Panc1 (cell line): ENCODE measurements at regions not wholly inside any gene's neighbourhood (a gene's known extent, or its start where the extent isn't known, plus 50 kb on each side); places are given as distances from the start of the nearest gene placed in this dataset.

Experiments
- ATAC-seq: fragments of 200-7000 bp; cut with Tn5 transposase; 2 replicates; pipeline ENCODE4 v1.9.1; 2020; ENCODE audit warnings: mild to moderate bottlenecking, moderate library complexity
- BruUV-seq: library from RNA; stranded (reverse); fragments of 400-500 nt; replicated peaks from 2 replicates; lab custom pipeline; 2021; lab: Mats Ljungman, UMichigan
- CTCF ChIA-PET: fragments of 300-600 bp; sonication (Branson Sonifier 250); formaldehyde crosslinking; loops from one replicate; lab custom pipeline; 2022; ENCODE audit warnings: antibody characterized with exemption; lab: Charles Lee
- POLR2A ChIA-PET: fragments of 300-600 bp; sonication (Branson Sonifier 250); formaldehyde crosslinking; loops from one replicate; lab custom pipeline; 2022; ENCODE audit warnings: antibody characterized with exemption; lab: Charles Lee
- DNase-seq: peaks from one replicate; pipeline ENCODE4 v3.0.0-alpha.2; 2010; ENCODE audit warnings: low read depth, low spot score
- H3K27ac ChIP-seq: 2 replicates; pipeline ENCODE4 v1.5.1; 2011; ENCODE audit warnings: mild to moderate bottlenecking, low read length, inconsistent platforms
- H3K27me3 ChIP-seq: fragments of 200-500 bp; sonication (Bioruptor generic); 2 replicates; pipeline ENCODE4 v1.6.0; 2014; ENCODE audit warnings: low read length, inconsistent platforms; ENCODE audit not compliant: control insufficient read depth, insufficient read depth
- H3K36me3 ChIP-seq: fragments of 200-500 bp; sonication (Bioruptor generic); 2 replicates; pipeline ENCODE4 v1.5.1; 2014; ENCODE audit warnings: inconsistent platforms, mild to moderate bottlenecking, low read length, moderate library complexity; ENCODE audit not compliant: control insufficient read depth, insufficient read depth
- H3K4me1 ChIP-seq: 2 replicates; pipeline ENCODE4 v1.5.1; 2011; ENCODE audit warnings: inconsistent platforms, mild to moderate bottlenecking, low read length, moderate library complexity; ENCODE audit not compliant: control insufficient read depth, insufficient read depth
- H3K4me3 ChIP-seq, 2 experiments: 2 replicates each; pipeline ENCODE4 v1.5.1; 2011 to 2012; ENCODE audit warnings: low read depth in 2 of 2, low read length in 2 of 2, mild to moderate bottlenecking in 2 of 2, inconsistent platforms in 1 of 2, moderate library complexity in 1 of 2
- H3K9me3 ChIP-seq: fragments of 200-500 bp; sonication (Bioruptor generic); 2 replicates; pipeline ENCODE4 v1.5.1; 2014; ENCODE audit warnings: low read depth, mild to moderate bottlenecking, inconsistent platforms, low read length, moderate library complexity; ENCODE audit not compliant: control insufficient read depth, insufficient read depth
- POLR2AphosphoS5 ChIP-seq: IDR thresholded peaks from 2 replicates; pipeline ENCODE4 v1.6.1; 2012; ENCODE audit warnings: mild to moderate bottlenecking, low read depth, low read length, moderate library complexity
- SIN3A ChIP-seq: IDR thresholded peaks from 2 replicates; pipeline ENCODE4 v1.6.1; 2012; ENCODE audit warnings: low read depth, mild to moderate bottlenecking, low read length, moderate library complexity, borderline replicate concordance; ENCODE audit not compliant: insufficient read depth
- TCF7L2 ChIP-seq: IDR thresholded peaks from 2 replicates; pipeline ENCODE4 v1.6.1; 2011; ENCODE audit warnings: mild to moderate bottlenecking, low read depth, low read length, inconsistent platforms
- in situ Hi-C: cut with HindIII; loops from 2 replicates; pipeline ENCODE4 v1.10.0; 2016; ENCODE audit warnings: low sequenced_read_pairs, low pct_unique_long_range_greater_than_20kb
- intact Hi-C: fragments of 100-400 bp; cut with micrococcal nuclease; formaldehyde crosslinking; loops from one replicate; pipeline ENCODE4 v1.10.0; 2022; ENCODE audit not compliant: unreplicated experiment
- TF ChIP-seq, protein P1 (sequence below): fragments of 450-650 bp; IDR thresholded peaks from 2 replicates; pipeline ENCODE4 v1.5.1; 2017; ENCODE audit warnings: mild to moderate bottlenecking
- TF ChIP-seq, protein P2 (sequence below), 2 experiments: IDR thresholded peaks; 2 replicates each; pipeline ENCODE4 v1.6.1; 2011 to 2012; ENCODE audit warnings: low read depth in 2 of 2, control low read depth in 1 of 2, low read length in 1 of 2, mild to moderate bottlenecking in 1 of 2, moderate library complexity in 1 of 2; ENCODE audit not compliant: insufficient read depth in 1 of 2

DNA sequence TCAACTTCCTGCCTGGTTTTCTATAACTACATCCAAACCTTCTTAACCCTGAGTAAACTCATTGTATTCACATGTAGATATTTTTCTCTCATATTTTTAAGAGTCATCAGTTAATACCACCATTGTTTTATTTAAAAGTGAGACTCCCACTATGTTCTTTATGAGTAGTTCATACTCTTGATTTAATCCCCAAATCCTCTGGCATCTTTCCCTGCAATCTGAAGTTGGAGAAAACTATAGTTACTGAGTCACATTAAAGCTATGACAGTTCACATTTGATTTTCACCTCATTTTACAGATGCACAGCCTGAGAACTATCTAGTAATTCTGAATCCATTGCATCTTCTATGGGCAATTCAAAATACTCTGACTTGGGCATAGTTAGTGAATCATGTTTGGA lies 1358.7 kb upstream of the NRXN1 start:
- BruUV-seq: no TSS peak
- intact Hi-C loops: no loop called here
- H3K27me3 ChIP-seq: no peaks in the 10 kb centered on the region
- ATAC-seq (no peak), DNase-seq (no peak)
- no peaks in the 10 kb centered on the region for H3K9me3 ChIP-seq
- H3K4me3 ChIP-seq: no peak overlapping the region
- no peaks in the 10 kb centered on the region for H3K4me1 ChIP-seq
- no peak overlapping the region for H3K27ac ChIP-seq
- ChIA-PET CTCF (no interaction called here), POLR2A (no interaction called here)
- no peak for TF ChIP-seq TCF7L2
- no peak for TF ChIP-seq SIN3A
- TF ChIP-seq, protein P1, sequence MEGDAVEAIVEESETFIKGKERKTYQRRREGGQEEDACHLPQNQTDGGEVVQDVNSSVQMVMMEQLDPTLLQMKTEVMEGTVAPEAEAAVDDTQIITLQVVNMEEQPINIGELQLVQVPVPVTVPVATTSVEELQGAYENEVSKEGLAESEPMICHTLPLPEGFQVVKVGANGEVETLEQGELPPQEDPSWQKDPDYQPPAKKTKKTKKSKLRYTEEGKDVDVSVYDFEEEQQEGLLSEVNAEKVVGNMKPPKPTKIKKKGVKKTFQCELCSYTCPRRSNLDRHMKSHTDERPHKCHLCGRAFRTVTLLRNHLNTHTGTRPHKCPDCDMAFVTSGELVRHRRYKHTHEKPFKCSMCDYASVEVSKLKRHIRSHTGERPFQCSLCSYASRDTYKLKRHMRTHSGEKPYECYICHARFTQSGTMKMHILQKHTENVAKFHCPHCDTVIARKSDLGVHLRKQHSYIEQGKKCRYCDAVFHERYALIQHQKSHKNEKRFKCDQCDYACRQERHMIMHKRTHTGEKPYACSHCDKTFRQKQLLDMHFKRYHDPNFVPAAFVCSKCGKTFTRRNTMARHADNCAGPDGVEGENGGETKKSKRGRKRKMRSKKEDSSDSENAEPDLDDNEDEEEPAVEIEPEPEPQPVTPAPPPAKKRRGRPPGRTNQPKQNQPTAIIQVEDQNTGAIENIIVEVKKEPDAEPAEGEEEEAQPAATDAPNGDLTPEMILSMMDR: no peak
- TF ChIP-seq, protein P2, sequence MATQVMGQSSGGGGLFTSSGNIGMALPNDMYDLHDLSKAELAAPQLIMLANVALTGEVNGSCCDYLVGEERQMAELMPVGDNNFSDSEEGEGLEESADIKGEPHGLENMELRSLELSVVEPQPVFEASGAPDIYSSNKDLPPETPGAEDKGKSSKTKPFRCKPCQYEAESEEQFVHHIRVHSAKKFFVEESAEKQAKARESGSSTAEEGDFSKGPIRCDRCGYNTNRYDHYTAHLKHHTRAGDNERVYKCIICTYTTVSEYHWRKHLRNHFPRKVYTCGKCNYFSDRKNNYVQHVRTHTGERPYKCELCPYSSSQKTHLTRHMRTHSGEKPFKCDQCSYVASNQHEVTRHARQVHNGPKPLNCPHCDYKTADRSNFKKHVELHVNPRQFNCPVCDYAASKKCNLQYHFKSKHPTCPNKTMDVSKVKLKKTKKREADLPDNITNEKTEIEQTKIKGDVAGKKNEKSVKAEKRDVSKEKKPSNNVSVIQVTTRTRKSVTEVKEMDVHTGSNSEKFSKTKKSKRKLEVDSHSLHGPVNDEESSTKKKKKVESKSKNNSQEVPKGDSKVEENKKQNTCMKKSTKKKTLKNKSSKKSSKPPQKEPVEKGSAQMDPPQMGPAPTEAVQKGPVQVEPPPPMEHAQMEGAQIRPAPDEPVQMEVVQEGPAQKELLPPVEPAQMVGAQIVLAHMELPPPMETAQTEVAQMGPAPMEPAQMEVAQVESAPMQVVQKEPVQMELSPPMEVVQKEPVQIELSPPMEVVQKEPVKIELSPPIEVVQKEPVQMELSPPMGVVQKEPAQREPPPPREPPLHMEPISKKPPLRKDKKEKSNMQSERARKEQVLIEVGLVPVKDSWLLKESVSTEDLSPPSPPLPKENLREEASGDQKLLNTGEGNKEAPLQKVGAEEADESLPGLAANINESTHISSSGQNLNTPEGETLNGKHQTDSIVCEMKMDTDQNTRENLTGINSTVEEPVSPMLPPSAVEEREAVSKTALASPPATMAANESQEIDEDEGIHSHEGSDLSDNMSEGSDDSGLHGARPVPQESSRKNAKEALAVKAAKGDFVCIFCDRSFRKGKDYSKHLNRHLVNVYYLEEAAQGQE (IDR thresholded peaks at IDR 0.05; ENCODE audit: insufficient read depth in 1 of 2, low read depth in 2 of 2, low read length in 1 of 2): no peak
- TF ChIP-seq POLR2AphosphoS5: no peak
- in situ Hi-C loops: no loop called here
- H3K36me3 ChIP-seq: no peaks in the 10 kb centered on the region

DNA sequence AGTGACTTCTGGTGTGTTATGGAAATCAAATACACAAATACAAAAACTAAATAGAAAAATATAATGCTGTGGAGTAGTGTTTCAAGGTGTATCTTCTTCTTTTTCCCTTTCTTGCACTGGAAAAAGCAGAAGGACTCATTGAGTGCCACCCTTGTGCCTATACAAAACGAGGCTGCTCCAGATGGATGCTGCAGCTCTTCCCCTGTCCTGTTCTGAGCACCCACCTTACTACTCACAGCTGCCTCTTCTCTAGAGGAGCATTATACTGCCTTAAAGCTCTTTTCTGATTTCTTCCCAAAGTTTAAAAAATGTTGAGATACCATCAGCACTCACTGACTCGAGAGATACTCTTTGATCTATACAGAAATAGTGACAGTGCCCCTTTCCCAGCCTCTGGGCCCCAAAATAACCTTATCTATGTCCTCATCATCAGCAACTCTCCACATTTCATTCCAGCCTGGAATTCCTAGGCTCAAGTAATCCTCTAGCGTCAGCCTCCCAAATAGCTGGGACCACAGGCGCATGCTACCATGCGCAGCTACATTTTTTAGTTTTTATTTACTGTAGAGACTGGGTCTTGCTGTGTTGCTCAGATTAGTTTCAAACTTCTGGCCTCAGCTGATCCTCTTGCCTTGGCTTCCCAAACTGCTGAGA lies 1356.1 kb upstream of the NRXN1 start:
- DNase-seq (no peak), ATAC-seq (no peak)
- Histone ChIP-seq H3K36me3 (no peaks in the 10 kb centered on the region), H3K27ac (no peak overlapping the region), H3K4me1 (no peaks in the 10 kb centered on the region), H3K9me3 (no peaks in the 10 kb centered on the region), H3K27me3 (no peaks in the 10 kb centered on the region), H3K4me3 (no peak overlapping the region)
- ChIA-PET CTCF (no interaction called here), POLR2A (no interaction called here)
- no TSS peak for BruUV-seq
- TF ChIP-seq, protein P1: no peak
- TF ChIP-seq SIN3A (no peak), TCF7L2 (no peak), POLR2AphosphoS5 (no peak)
- TF ChIP-seq, protein P2 (IDR thresholded peaks at IDR 0.05; ENCODE audit: insufficient read depth in 1 of 2, low read depth in 2 of 2, low read length in 1 of 2): no peak
- intact Hi-C loops: no loop called here
- in situ Hi-C loops: no loop called here
